ENCODE measurements at regions not wholly inside any gene's neighbourhood (a gene's known extent, or its start where the extent isn't known, plus 50 kb on each side); places are given as distances from the start of the nearest gene placed in this dataset.

DNA sequence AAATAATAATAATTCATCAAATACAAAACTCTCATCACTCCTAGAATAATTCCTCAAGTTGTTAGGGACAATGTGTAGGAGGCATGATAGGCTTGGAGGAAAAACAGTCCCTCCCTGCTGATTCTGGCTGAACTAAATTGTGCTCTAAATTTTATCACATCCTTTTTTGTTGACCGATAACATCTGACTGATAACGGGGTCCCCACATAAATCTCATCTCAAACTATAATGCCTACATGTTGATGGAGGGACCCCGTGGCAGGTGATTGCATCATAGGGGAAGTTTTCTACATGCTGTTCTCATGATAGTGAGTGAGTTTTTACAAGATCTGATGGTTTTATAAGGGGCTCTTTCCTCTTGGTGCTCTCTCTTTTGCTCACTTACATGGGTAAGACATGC, 1043.5 kb upstream of the SORCS1 start:
- in situ Hi-C loops (cut with MboI; ENCODE audit: low sequenced_read_pairs), result no loop called here

More for the DNA sequence above, 1043.5 kb upstream of the SORCS1 start:
- Histone ChIP-seq H4K5ac (ENCODE audit: low read depth, low read length) (no peak overlapping the region), H2AK5ac (ENCODE audit: low read depth, low read length) (no peak overlapping the region), H3K9ac (ENCODE audit: low read depth, low read length) (no peak overlapping the region), H2AK9ac (replicated peaks; ENCODE audit: low read depth, low read length, poor library complexity) (no peak overlapping the region), H2AFZ (replicated peaks; ENCODE audit: low read length, poor library complexity) (no peak overlapping the region), H2BK120ac (ENCODE audit: low read depth, low read length) (no peak overlapping the region), H2BK15ac (ENCODE audit: low read depth, low read length) (no peak overlapping the region), H3K18ac (ENCODE audit: low read depth, low read length) (no peak overlapping the region), H4K91ac (ENCODE audit: insufficient read depth, low read depth, low read length) (no peak overlapping the region), H3K4ac (ENCODE audit: low read depth, low read length) (no peak overlapping the region), H2BK20ac (ENCODE audit: low read depth, low read length) (no peak overlapping the region), H3K4me2 (ENCODE audit: low read depth, low read length) (no peak overlapping the region), H4K20me1 (ENCODE audit: insufficient read depth, low read length) (no peaks in the 10 kb centered on the region), H3K27me3 (ENCODE audit: control insufficient read depth, insufficient read depth, low read length) (no peaks in the 10 kb centered on the region), H3K14ac (replicated peaks; ENCODE audit: low read depth, low read length) (no peak overlapping the region), H2BK5ac (ENCODE audit: low read depth, low read length, poor library complexity, severe bottlenecking) (no peak overlapping the region), H3K79me1 (ENCODE audit: low read depth in 1 of 2, low read length in 2 of 2) (no peaks in the 10 kb centered on the region), H3K9me3 (ENCODE audit: control insufficient read depth, insufficient read depth, low read length) (peaks cover 7% of the 10 kb centered on the region), H3K4me3 (ENCODE audit: insufficient read depth, low read depth, low read length) (no peak overlapping the region), H3K27ac (ENCODE audit: insufficient read depth, low read length) (no peak overlapping the region), H3K9me1 (ENCODE audit: insufficient read depth, low read length) (no peaks in the 10 kb centered on the region), H3K23ac (ENCODE audit: low read depth, low read length) (no peak overlapping the region), H3K4me1 (ENCODE audit: control insufficient read depth, insufficient read depth, low read length) (no peaks in the 10 kb centered on the region), H3K36me3 (ENCODE audit: control insufficient read depth, insufficient read depth, low read length) (no peaks in the 10 kb centered on the region), H3K56ac (ENCODE audit: extremely low read depth, insufficient read depth, low read length) (no peak overlapping the region), H4K8ac (ENCODE audit: low read depth in 2 of 2, low read length in 2 of 2) (no peak overlapping the region)
- DNase-seq (no peak), ATAC-seq (ENCODE audit: low read depth) (no peak)
- dilution Hi-C loops (cut with HindIII; ENCODE audit: low sequenced_read_pairs, unreplicated experiment) (no loop called here), intact Hi-C loops (cut with micrococcal nuclease) (no loop called here)
- no peak for TF ChIP-seq POLR2A (IDR thresholded peaks at IDR 0.05; ENCODE audit: low read depth, low read length)
- no peak for TF ChIP-seq MAFK (IDR thresholded peaks at IDR 0.05; ENCODE audit: low read depth, low read length)
- TF ChIP-seq, protein P1, sequence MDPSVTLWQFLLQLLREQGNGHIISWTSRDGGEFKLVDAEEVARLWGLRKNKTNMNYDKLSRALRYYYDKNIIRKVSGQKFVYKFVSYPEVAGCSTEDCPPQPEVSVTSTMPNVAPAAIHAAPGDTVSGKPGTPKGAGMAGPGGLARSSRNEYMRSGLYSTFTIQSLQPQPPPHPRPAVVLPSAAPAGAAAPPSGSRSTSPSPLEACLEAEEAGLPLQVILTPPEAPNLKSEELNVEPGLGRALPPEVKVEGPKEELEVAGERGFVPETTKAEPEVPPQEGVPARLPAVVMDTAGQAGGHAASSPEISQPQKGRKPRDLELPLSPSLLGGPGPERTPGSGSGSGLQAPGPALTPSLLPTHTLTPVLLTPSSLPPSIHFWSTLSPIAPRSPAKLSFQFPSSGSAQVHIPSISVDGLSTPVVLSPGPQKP (IDR thresholded peaks at IDR 0.05; ENCODE audit: borderline replicate concordance, low read depth, low read length), result no peak
- no peak for TF ChIP-seq FOS (IDR thresholded peaks at IDR 0.05; ENCODE audit: low read depth, low read length)
- no peak for TF ChIP-seq CHD1 (IDR thresholded peaks at IDR 0.05; ENCODE audit: low read depth, low read length)
- TF ChIP-seq MXI1 (IDR thresholded peaks at IDR 0.05; ENCODE audit: borderline replicate concordance, low read depth, low read length), result no peak
- no peak for TF ChIP-seq RCOR1 (IDR thresholded peaks at IDR 0.05; ENCODE audit: insufficient replicate concordance, low read length)
- TF ChIP-seq NFE2L2 (IDR thresholded peaks at IDR 0.05; ENCODE audit: low read depth, low read length), result no peak
- no peak for TF ChIP-seq CEBPB (IDR thresholded peaks at IDR 0.05; ENCODE audit: low read depth, low read length)
- TF ChIP-seq, protein P2, sequence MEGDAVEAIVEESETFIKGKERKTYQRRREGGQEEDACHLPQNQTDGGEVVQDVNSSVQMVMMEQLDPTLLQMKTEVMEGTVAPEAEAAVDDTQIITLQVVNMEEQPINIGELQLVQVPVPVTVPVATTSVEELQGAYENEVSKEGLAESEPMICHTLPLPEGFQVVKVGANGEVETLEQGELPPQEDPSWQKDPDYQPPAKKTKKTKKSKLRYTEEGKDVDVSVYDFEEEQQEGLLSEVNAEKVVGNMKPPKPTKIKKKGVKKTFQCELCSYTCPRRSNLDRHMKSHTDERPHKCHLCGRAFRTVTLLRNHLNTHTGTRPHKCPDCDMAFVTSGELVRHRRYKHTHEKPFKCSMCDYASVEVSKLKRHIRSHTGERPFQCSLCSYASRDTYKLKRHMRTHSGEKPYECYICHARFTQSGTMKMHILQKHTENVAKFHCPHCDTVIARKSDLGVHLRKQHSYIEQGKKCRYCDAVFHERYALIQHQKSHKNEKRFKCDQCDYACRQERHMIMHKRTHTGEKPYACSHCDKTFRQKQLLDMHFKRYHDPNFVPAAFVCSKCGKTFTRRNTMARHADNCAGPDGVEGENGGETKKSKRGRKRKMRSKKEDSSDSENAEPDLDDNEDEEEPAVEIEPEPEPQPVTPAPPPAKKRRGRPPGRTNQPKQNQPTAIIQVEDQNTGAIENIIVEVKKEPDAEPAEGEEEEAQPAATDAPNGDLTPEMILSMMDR (conservative IDR thresholded peaks at IDR 0.05; ENCODE audit: low read depth, low read length), result no peak
- no peak for TF ChIP-seq BHLHE40 (IDR thresholded peaks at IDR 0.05; ENCODE audit: low read depth, low read length)
- no peak for TF ChIP-seq RFX5 (IDR thresholded peaks at IDR 0.05; ENCODE audit: low read depth, low read length)
- TF ChIP-seq MAZ (IDR thresholded peaks at IDR 0.05; ENCODE audit: borderline replicate concordance, low read depth, low read length), result no peak
- no peak for TF ChIP-seq RAD21 (IDR thresholded peaks at IDR 0.05; ENCODE audit: low read length)
- no peak for TF ChIP-seq SMC3 (IDR thresholded peaks at IDR 0.05; ENCODE audit: low read depth, low read length)
- TF ChIP-seq, protein P3, sequence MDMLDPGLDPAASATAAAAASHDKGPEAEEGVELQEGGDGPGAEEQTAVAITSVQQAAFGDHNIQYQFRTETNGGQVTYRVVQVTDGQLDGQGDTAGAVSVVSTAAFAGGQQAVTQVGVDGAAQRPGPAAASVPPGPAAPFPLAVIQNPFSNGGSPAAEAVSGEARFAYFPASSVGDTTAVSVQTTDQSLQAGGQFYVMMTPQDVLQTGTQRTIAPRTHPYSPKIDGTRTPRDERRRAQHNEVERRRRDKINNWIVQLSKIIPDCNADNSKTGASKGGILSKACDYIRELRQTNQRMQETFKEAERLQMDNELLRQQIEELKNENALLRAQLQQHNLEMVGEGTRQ (IDR thresholded peaks at IDR 0.05; ENCODE audit: low read depth, low read length), result no peak
- ChIA-PET CTCF (no interaction called here), POLR2A (ENCODE audit: unreplicated experiment) (no interaction called here)
- no CpG with 5 or more reads among the region's 3 CpGs for WGBS, 2 experiments (ENCODE audit: extremely low coverage in 2 of 2, insufficient read length in 1 of 2)
- no TSS peak for BruUV-seq (replicated peaks)

All from IMR-90 (cell line).